Superior temporal gyrus (tissue), 1 donor: ENCODE measurements at regions not wholly inside any gene's neighbourhood (a gene's known extent, or its start where the extent isn't known, plus 50 kb on each side); places are given as distances from the start of the nearest gene placed in this dataset.
"Not testable (repeated sequence)": the region's sequence is repeated elsewhere in the genome, so short reads cannot be mapped to it uniquely, and the experiment has no call there.

Source experiments
- DNase-seq: peaks from one replicate; pipeline ENCODE4 v3.0.0-alpha.2; 2016; ENCODE audit errors: extremely low spot score

DNA sequence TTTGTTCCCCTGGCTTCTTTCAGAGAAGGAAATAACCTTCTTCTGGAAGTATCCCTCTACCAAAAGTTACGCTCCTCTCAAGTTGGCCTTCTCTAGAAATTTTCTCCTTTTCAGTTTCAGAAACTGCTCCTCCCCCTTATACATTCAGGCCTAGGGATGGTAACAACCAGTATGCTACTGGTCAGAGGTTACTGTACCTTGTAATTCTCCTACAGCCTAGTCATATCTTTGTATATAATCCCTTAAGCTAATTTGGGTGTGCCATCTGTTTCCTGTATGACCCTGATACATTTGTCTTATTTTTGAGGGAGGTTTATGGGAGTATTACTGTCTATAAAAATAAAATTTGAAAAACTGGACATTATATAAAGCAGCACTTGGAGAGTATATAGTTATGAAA, 98.0 kb upstream of the NOTCH2NLA start:
- DNase-seq = not testable (repeated sequence)

- peak; percentile 1 for DNase-seq
These were observed 95.6 kb upstream of the NOTCH2NLA start for GRCh38 chr1:146324463-146324862.

DNA sequence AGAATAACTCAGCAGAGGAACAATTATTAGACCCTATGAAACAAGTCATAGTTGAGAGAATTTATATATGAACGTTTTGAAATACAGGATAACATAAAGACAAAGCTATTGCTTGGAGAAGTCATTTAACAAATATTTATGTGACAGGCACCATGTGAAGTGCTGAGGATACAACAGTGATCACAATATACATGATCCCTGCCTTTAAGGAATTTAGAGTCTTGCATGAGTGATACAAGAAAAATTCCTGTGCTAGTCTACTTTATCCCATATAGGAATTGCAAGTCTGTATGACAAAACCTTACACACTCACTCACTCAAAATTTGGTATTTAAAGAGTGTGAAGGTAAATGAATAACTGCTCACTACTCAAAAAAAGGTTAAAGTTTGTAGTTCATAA, 94.5 kb upstream of the NOTCH2NLA start:
- not testable (repeated sequence) for DNase-seq

DNA sequence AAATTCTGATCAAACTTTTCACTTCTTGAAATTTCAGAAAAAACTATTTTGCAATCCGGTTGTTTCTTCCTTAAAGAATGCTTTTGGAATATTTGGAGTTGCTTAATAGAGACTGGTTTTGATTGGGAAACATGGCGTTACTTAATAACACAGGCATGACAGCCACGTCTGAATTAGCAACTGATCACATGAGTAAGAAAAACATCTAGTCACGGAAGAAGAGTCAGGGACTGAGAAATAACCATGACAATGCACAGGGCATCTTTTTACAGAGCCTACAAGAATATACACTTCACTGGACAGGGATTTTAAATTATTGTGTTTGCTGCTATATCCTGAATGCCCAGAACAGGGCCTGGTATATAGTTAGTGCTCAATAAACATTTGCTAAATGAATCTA, 94.1 kb upstream of the NOTCH2NLA start:
- not testable (repeated sequence) for DNase-seq

GRCh38 chr1:146318715-146319114, 89.9 kb upstream of the NOTCH2NLA start:
- not testable (repeated sequence) for DNase-seq

- peak; percentile 0 for DNase-seq
These were observed 89.0 kb upstream of the NOTCH2NLA start for GRCh38 chr1:146317785-146318184.

- DNase-seq = not testable (repeated sequence)
These were observed 85.8 kb upstream of the NOTCH2NLA start for GRCh38 chr1:146314449-146315246.

DNA sequence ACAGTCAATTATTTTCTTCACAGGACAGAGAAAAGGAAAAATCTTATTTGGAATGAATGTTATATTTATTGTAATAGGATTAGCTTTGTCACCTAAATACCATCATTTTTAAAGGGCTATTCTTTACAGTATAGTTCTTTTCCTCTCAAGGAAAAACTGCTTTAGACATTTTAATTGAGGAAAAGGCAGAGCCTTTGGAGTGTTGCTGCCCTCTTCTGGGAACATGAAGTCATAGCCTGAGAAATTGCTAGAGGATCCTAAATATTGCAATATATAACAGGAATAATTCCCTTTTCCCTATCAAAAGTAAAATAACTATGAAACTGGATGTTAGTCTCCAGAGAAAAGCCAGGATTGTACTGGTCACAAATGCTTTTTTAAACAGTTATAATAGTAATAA, 81.8 kb upstream of the NOTCH2NLA start:
- not testable (repeated sequence) for DNase-seq

- not testable (repeated sequence) for DNase-seq
These were observed 80.6 kb upstream of the NOTCH2NLA start for GRCh38 chr1:146309427-146309826.

GRCh38 chr1:146308892-146309291, 80.1 kb upstream of the NOTCH2NLA start:
- DNase-seq = not testable (repeated sequence)

DNA sequence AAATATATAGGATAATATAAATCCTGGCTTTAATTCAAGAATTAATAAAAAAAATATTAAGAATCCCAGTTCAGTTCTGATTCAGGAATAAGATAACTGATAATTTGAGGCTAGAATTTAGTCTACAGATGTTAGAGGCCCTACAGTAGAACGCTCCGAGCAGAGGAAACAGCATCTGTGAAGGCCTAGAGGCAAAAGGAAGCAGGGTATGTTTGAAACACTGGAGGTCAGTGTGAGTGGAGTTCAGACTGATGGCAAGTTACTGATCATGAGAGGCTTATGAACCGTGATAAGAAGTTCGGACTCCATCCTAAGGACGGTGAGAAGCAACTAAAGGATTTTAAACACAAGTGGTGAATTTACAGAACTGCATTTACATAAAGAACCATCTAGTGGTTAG, 79.3 kb upstream of the NOTCH2NLA start:
- not testable (repeated sequence) for DNase-seq

GRCh38 chr1:146307632-146308031, 78.8 kb upstream of the NOTCH2NLA start:
- DNase-seq = not testable (repeated sequence)

DNA sequence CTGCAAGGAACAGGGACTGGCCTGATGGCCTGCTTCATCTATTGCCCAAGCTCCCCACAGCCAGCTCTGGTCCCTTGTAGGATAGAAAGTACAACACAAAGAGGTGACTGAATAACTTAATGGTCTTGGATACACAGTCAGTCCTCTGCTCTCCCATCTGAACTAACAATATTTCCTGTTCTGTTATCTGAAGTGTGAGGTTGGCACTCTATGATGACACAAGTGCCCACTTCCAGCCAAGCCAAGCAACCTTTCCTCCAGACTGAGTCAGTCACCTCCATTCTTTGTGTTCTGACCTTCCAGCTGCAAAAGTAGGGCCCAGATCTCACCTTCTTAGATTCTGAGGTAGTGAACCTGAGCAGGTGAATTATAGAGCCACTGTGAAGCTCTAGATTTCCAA, 77.8 kb upstream of the NOTCH2NLA start:
- DNase-seq = not testable (repeated sequence)

DNA sequence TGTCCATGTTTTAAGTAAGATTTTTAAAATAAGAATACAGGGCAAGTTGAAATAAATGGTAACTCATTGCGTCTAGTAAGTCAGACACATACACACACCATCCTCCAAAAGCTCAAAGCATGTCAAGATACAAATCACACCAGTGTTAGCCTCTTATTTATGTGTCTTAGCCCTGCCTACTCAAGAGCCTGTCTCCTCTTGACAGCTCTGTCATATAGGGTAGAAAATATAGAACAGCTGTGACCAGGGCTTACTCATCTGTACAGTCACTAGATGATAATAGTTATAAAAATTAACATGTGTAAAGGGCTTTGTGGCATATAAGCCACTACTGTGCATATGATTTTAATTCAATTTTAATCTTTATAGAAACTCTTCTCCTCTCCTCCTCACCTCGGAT, 76.6 kb upstream of the NOTCH2NLA start:
- not testable (repeated sequence) for DNase-seq

GRCh38 chr1:146298575-146298897, 69.7 kb upstream of the NOTCH2NLA start:
- not testable (repeated sequence) for DNase-seq

GRCh38 chr1:146297781-146298574, 69.2 kb upstream of the NOTCH2NLA start:
- not testable (repeated sequence) for DNase-seq

GRCh38 chr1:146292940-146293936, 64.4 kb upstream of the NOTCH2NLA start:
- not testable (repeated sequence) for DNase-seq

- DNase-seq = not testable (repeated sequence)
These were observed 63.6 kb upstream of the NOTCH2NLA start for GRCh38 chr1:146292424-146292823.

DNA sequence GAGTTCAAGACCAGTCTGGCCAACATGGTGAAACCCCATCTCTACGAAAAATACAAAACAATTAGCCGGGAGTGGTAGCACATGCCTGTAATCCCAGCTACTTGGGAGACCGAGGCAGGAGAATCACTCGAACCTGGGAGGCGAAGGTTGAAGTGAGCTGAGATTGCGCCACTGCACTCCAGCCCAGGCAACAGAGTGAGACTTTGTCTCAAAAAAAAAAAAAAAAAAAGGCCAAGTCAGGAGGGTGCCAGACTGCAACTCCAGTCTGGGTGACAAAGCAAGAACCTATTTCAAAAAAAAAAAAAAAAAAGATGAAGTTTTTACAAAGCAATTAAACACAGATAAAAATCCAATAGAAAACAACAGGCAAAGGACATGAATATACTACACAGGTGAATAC, 59.1 kb upstream of the NOTCH2NLA start:
- not testable (repeated sequence) for DNase-seq

- DNase-seq = not testable (repeated sequence)
These were observed 55.9 kb upstream of the NOTCH2NLA start for GRCh38 chr1:146284760-146285159.

- DNase-seq = not testable (repeated sequence)
These were observed 54.7 kb upstream of the NOTCH2NLA start for GRCh38 chr1:146283527-146283880.
